Stimulated activated effector memory CD8-positive, alpha-beta T cell treated with anti-CD3 and anti-CD28 coated beads, Interleukin-12 subunit alpha, Interleukin-12 subunit beta, amount 100 ng/mL, for 72 hours (primary cell): ENCODE measurements at regions not wholly inside any gene's neighbourhood (a gene's known extent, or its start where the extent isn't known, plus 50 kb on each side); places are given as distances from the start of the nearest gene placed in this dataset.
"Not testable (repeated sequence)": the region's sequence is repeated elsewhere in the genome, so short reads cannot be mapped to it uniquely, and the experiment has no call there.

Experiments
- ATAC-seq: fragments of 150-1000 bp; cut with Tn5 transposase; 2 replicates; pipeline ENCODE4 v1.10.0; 2021
- DNase-seq, 2 donors: peaks; one replicate each; pipeline ENCODE4 v3.0.0; 2021 to 2022; ENCODE audit warnings: low spot score in 2 of 2
- H3K27ac Mint-ChIP-seq: one replicate; pipeline ENCODE4 v1.8.0; 2022; ENCODE audit warnings: mild to moderate bottlenecking, mixed read lengths
- H3K36me3 Mint-ChIP-seq: one replicate; pipeline ENCODE4 v1.8.0; 2022; ENCODE audit warnings: mild to moderate bottlenecking, mixed read lengths
- H3K4me1 Mint-ChIP-seq: one replicate; pipeline ENCODE4 v1.8.0; 2022; ENCODE audit warnings: mixed read lengths
- H3K4me3 Mint-ChIP-seq: one replicate; pipeline ENCODE4 v1.8.0; 2022; ENCODE audit warnings: mild to moderate bottlenecking, mixed read lengths
- H3K9me3 Mint-ChIP-seq: one replicate; pipeline ENCODE4 v1.8.0; 2022; ENCODE audit warnings: mixed read lengths

DNA sequence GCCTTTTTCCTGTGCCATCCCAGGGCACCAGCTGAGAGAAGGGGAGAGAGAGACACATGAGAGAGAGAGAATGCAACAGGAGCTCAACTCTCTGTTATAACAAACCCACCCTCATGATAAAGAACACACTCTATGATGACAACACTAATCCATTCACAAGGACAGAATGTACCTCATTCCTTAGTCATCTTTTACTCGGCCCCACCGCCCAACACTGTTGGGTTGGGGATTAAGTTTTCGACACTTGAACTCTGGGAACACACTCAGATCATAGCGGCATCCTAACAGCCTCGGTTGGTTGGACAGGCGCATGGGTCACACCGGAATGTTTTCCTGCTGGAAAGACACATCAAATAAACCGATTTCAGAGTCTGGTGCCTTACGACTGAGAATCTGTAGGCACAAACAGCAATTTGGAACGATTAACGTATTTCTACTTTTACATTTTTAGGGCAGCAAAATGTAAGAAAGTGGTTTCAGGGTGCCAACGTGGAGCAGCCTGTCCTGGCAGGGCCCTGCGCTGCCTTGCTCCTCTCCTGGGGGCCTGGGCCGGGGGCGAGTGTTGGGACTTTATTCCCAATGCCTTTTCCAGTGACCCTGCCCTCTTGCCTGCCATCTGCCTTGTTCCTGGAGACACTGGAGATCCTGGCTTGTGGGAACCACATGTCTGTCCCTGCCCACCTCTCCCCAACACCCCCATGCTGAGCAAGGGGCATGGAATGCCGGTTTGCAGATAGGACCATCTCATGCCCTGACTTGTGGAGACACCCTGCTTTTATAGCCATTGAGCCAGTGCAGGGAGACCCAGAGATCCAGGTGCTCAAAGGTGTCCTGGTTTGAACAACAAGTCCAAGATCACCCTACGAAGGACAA, 287.0 kb downstream of the TCERG1L start:
- no peak for ATAC-seq
- H3K27ac Mint-ChIP-seq, result no peak overlapping the region
- H3K36me3 Mint-ChIP-seq, result no peaks in the 10 kb centered on the region
- H3K9me3 Mint-ChIP-seq, result no peaks in the 10 kb centered on the region
- no peak overlapping the region for H3K4me3 Mint-ChIP-seq
- no peaks in the 10 kb centered on the region for H3K4me1 Mint-ChIP-seq
- no peak for DNase-seq

- ATAC-seq, result no peak
- Mint-ChIP-seq H3K4me3 (no peak overlapping the region), H3K27ac (no peak overlapping the region), H3K4me1 (no peaks in the 10 kb centered on the region), H3K36me3 (no peaks in the 10 kb centered on the region), H3K9me3 (no peaks in the 10 kb centered on the region)
- DNase-seq, result no peak
Measured at GRCh38 chr10:131025333-131025732, 286.2 kb downstream of the TCERG1L start.

GRCh38 chr10:131027256-131027655, 284.3 kb downstream of the TCERG1L start:
- Mint-ChIP-seq H3K4me1 (no peaks in the 10 kb centered on the region), H3K27ac (no peak overlapping the region), H3K4me3 (no peak overlapping the region), H3K36me3 (no peaks in the 10 kb centered on the region), H3K9me3 (no peaks in the 10 kb centered on the region)
- DNase-seq (no peak), ATAC-seq (no peak)

DNA sequence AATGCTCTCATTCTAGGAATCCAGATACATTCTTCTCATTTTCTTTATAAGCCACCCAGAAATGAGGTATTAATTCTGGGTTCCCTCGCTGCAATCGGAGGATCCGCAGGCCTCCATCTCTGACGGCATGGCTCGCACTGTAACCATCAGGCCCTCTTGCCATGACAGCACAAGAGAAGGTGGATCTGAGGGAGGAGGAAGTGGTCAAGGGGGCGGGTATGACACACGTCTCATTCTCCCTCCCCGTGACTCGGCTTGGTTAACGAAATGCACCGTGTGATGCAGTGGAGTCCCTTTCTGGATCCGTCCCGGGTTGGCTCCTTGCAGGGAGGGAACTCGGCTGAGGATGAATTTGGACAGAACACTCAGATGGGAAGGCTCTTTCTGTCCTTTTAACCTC, 280.2 kb downstream of the TCERG1L start:
- ATAC-seq (no peak), DNase-seq (no peak)
- H3K4me3 Mint-ChIP-seq, result no peak overlapping the region
- no peaks in the 10 kb centered on the region for H3K4me1 Mint-ChIP-seq
- no peaks in the 10 kb centered on the region for H3K9me3 Mint-ChIP-seq
- no peak overlapping the region for H3K27ac Mint-ChIP-seq
- no peaks in the 10 kb centered on the region for H3K36me3 Mint-ChIP-seq

DNA sequence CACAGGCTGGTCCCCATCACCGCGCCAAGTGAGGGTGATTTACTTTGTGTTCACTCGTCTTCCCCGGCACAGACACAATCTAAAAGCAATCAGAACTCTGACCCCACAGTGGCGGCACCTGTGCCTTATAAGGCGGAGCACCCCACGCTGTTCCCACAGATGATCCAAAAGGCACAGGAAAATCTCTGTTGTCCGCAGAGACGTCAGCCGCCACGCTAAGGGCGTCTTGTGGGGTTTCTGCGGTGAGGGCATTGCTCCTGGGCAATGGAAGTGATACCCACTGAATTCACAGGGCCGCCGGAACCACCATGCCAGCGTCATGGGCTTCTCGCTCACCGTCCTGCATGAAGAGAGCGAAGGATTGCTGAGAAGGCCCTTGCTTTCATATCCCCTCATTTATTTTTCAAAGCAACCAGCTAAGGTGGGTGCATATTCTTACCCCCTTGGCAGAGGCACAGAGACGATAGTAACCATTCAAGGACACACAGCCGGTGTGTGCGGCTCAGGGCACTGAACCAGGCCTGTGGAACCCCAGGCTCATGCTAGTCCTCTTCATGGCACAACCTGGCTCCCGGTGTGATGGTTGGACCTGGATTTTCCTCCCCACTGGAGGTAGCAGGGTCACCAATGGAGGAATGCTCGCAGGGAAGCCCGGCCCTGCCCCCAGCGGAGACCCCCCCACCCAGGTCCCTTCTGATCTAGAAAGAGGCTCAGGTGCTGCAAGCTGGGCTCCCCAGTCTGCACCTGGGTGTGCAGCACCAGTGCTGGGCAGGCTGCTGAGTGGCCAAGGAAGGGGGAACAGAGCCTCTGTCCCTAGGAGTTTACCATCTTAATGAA, 279.0 kb downstream of the TCERG1L start:
- H3K4me1 Mint-ChIP-seq, result no peaks in the 10 kb centered on the region

GRCh38 chr10:131033166-131034085, 278.1 kb downstream of the TCERG1L start:
- no peaks in the 10 kb centered on the region for H3K9me3 Mint-ChIP-seq
- no peak for DNase-seq
- H3K4me1 Mint-ChIP-seq, result no peaks in the 10 kb centered on the region
- no peak overlapping the region for H3K27ac Mint-ChIP-seq
- no peak overlapping the region for H3K4me3 Mint-ChIP-seq
- peak; percentile 29 for ATAC-seq
- H3K36me3 Mint-ChIP-seq, result no peaks in the 10 kb centered on the region

More for the DNA sequence above, 279.0 kb downstream of the TCERG1L start:
- Mint-ChIP-seq H3K4me3 (no peak overlapping the region), H3K36me3 (no peaks in the 10 kb centered on the region), H3K27ac (no peak overlapping the region), H3K9me3 (no peaks in the 10 kb centered on the region)
- ATAC-seq (no peak), DNase-seq (no peak)

DNA sequence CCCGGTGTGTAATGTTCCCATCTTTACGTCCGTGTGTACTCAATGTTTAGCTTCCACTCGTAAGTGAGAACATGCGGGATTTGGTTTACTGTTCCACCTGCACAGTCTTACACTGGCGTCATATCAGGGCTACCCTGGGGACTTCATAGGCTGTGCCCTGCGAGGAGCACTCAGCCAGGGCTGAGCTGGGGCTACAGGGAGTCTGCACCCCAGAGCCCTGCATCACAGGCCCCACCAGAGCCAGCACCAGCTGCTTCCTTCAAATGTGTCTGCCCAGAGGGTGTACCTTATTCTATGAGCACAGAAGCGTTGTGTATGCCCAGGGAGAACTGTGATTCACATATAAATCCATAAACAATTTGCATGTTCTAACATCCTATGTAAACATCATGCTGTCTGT, 277.1 kb downstream of the TCERG1L start:
- H3K9me3 Mint-ChIP-seq, result no peaks in the 10 kb centered on the region
- no peak overlapping the region for H3K4me3 Mint-ChIP-seq
- no peaks in the 10 kb centered on the region for H3K4me1 Mint-ChIP-seq
- H3K27ac Mint-ChIP-seq, result no peak overlapping the region
- ATAC-seq (no peak), DNase-seq (no peak)
- H3K36me3 Mint-ChIP-seq, result no peaks in the 10 kb centered on the region

DNA sequence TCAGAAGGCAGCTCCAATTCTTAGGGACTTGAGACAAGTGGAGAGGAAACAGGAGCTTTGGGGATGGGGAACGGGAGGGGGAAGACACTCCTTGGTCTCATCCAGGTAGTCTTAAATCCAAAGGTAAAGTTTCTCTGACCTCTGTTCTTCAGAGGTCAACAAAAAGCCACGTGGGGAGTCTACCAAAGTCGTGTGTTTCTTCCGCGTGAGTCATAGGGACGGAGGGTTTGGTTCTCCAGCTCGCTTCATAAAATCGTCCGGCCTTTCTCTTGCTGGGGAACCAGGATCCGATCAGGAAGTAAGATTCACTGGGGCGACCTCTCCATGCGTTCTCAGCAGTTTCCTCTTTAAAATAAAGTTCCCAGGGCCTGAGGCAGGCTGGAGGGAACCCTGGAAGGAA, 275.7 kb downstream of the TCERG1L start:
- Mint-ChIP-seq H3K9me3 (no peaks in the 10 kb centered on the region), H3K4me1 (no peaks in the 10 kb centered on the region), H3K36me3 (no peaks in the 10 kb centered on the region), H3K4me3 (no peak overlapping the region), H3K27ac (no peak overlapping the region)
- no peak for DNase-seq
- no peak for ATAC-seq

DNA sequence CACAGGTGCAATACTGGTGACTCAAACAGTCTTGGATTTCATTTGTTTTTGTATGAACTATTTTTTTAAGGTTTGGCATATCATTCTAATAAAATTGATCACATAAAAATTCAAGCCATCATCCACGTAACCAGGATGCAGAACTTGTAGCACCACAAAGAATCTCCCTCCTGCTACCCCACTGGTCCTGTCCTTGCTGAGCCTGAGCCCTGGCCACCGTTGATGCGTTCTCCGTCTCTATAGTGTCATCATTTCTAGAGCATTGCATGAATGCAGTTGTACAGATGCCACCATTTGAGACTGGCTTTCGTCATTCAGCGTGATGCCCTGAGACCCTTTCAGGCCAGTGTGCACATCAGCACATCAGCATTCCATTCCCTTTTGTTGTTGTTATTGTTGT, 273.5 kb downstream of the TCERG1L start:
- H3K4me1 Mint-ChIP-seq, result no peaks in the 10 kb centered on the region
- ATAC-seq (no peak), DNase-seq (no peak)
- no peaks in the 10 kb centered on the region for H3K36me3 Mint-ChIP-seq
- no peak overlapping the region for H3K27ac Mint-ChIP-seq
- H3K4me3 Mint-ChIP-seq, result no peak overlapping the region
- H3K9me3 Mint-ChIP-seq, result no peaks in the 10 kb centered on the region

GRCh38 chr10:131041031-131041430, 270.5 kb downstream of the TCERG1L start:
- ATAC-seq, result no peak
- Mint-ChIP-seq H3K4me3 (no peak overlapping the region), H3K4me1 (no peaks in the 10 kb centered on the region), H3K36me3 (no peaks in the 10 kb centered on the region), H3K9me3 (no peaks in the 10 kb centered on the region), H3K27ac (no peak overlapping the region)
- no peak for DNase-seq

DNA sequence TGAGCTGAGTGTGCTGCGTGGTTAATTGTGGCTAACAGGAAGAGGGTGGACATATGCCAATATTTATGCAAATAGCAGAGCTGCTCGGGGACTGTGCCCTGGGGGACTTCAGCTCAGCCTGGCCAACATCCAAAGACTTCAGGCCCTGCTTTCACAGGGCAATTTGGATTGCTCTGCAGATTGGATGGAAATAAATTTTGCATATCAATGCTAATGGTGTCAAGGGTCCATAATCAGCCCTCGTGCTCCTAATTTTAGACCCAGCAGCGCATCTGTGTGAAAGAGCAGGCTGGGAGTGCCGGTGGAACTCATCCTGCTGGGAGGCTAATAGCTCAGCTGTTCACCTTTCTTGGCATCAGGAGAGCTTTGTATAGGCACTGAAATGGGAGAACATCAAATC, 270.1 kb downstream of the TCERG1L start:
- DNase-seq, result no peak
- H3K4me3 Mint-ChIP-seq, result no peak overlapping the region
- ATAC-seq, result no peak
- no peaks in the 10 kb centered on the region for H3K9me3 Mint-ChIP-seq
- H3K4me1 Mint-ChIP-seq, result no peaks in the 10 kb centered on the region
- no peak overlapping the region for H3K27ac Mint-ChIP-seq
- H3K36me3 Mint-ChIP-seq, result no peaks in the 10 kb centered on the region

GRCh38 chr10:131042015-131042414, 269.5 kb downstream of the TCERG1L start:
- not testable (repeated sequence) for H3K4me1 Mint-ChIP-seq, DNase-seq, H3K36me3 Mint-ChIP-seq, H3K27ac Mint-ChIP-seq, ATAC-seq, H3K4me3 Mint-ChIP-seq, H3K9me3 Mint-ChIP-seq
